ENCODE measurements at regions not wholly inside any gene's neighbourhood (a gene's known extent, or its start where the extent isn't known, plus 50 kb on each side); places are given as distances from the start of the nearest gene placed in this dataset.

- ATAC-seq (ENCODE audit: low read depth in 2 of 2) (no peak), DNase-seq (no peak)
- Mint-ChIP-seq H3K27ac (no peak overlapping the region), H3K27me3 (no peaks in the 10 kb centered on the region), H3K9me3 (no peaks in the 10 kb centered on the region), H3K36me3 (no peaks in the 10 kb centered on the region), H3K4me1 (no peaks in the 10 kb centered on the region), H3K4me3 (no peak overlapping the region)
These were observed 756.4 kb upstream of the IGFBP7 start for GRCh38 chr4:57866468-57867171.

GRCh38 chr4:57865264-57865663, 755.1 kb upstream of the IGFBP7 start:
- Mint-ChIP-seq H3K4me1 (no peaks in the 10 kb centered on the region), H3K27me3 (no peaks in the 10 kb centered on the region), H3K4me3 (no peak overlapping the region), H3K36me3 (no peaks in the 10 kb centered on the region), H3K9me3 (no peaks in the 10 kb centered on the region), H3K27ac (no peak overlapping the region)
- ATAC-seq (ENCODE audit: low read depth in 2 of 2) (no peak), DNase-seq (no peak)

DNA sequence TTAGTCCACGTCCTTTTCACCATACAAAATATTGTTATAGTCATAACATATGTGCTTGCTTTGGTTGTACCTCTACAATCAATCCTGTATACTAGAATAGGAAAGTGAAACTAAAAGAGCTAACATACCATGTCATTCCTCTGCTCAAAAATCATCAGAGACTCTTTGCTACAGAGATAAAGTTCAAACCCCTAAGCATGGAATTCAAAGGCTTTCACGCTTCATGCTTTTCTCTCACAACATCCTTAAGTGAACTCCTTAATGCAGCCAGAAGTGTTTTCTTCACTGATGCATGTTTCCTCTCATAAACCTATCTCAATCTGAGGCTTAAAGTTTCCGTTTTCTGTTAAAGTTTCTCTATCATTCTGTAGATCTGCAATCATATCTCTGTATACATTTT, 744.6 kb upstream of the IGFBP7 start:
- no peaks in the 10 kb centered on the region for H3K27me3 Mint-ChIP-seq
- ATAC-seq (ENCODE audit: low read depth in 2 of 2) (no peak), DNase-seq (no peak)
- no peaks in the 10 kb centered on the region for H3K36me3 Mint-ChIP-seq
- peaks cover 0 to 9% (median 5%) of the 10 kb centered on the region in 3 donors for H3K4me1 Mint-ChIP-seq
- peaks cover 0 to 8% (median 0%) of the 10 kb centered on the region in 7 donors for H3K9me3 Mint-ChIP-seq
- no peak overlapping the region for H3K4me3 Mint-ChIP-seq
- no peak overlapping the region for H3K27ac Mint-ChIP-seq

GRCh38 chr4:57850141-57850540, 740.0 kb upstream of the IGFBP7 start:
- Mint-ChIP-seq H3K9me3 (peaks cover 0 to 11% (median 1%) of the 10 kb centered on the region in 7 donors), H3K4me3 (no peak overlapping the region), H3K36me3 (no peaks in the 10 kb centered on the region), H3K4me1 (peaks cover 0 to 9% (median 5%) of the 10 kb centered on the region in 3 donors), H3K27ac (no peak overlapping the region), H3K27me3 (no peaks in the 10 kb centered on the region)
- ATAC-seq (ENCODE audit: low read depth in 2 of 2) (no peak), DNase-seq (no peak)

- H3K9me3 Mint-ChIP-seq, result peaks cover 0 to 7% (median 0%) of the 10 kb centered on the region in 7 donors
- H3K4me1 Mint-ChIP-seq, result no peaks in the 10 kb centered on the region
- no peak for ATAC-seq (ENCODE audit: low read depth in 2 of 2)
These were observed 721.9 kb upstream of the IGFBP7 start for GRCh38 chr4:57832083-57832482.

DNA sequence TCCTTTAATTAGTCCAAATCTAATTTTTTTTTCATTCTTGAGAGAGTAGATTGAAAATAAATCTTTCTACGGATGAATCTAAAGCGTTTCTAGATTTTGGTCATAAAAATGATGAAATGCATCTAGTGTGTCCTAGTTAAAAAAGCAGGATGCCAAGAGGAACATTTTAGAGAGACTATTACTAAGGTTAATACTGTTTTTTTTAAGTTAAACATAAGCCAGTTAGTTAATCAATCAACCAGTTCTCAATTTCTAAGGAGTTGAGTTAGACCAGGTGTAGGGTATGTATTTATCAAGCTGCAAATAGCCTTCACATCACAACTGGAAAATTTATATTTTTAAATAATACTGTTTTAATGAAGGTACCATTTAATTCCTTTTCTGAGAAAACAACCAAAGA, 679.5 kb upstream of the IGFBP7 start:
- DNase-seq (no peak), ATAC-seq (ENCODE audit: low read depth in 2 of 2) (no peak)
- H3K27me3 Mint-ChIP-seq, result no peaks in the 10 kb centered on the region
- no peaks in the 10 kb centered on the region for H3K36me3 Mint-ChIP-seq
- H3K27ac Mint-ChIP-seq, result no peak overlapping the region
- H3K9me3 Mint-ChIP-seq, result peaks cover 0 to 2% (median 0%) of the 10 kb centered on the region in 7 donors
- H3K4me3 Mint-ChIP-seq, result no peak overlapping the region
- no peaks in the 10 kb centered on the region for H3K4me1 Mint-ChIP-seq

More at GRCh38 chr4:57832083-57832482, 721.9 kb upstream of the IGFBP7 start:
- no peaks in the 10 kb centered on the region for H3K27me3 Mint-ChIP-seq
- no peak overlapping the region for H3K4me3 Mint-ChIP-seq
- H3K36me3 Mint-ChIP-seq, result no peaks in the 10 kb centered on the region
- H3K27ac Mint-ChIP-seq, result no peak overlapping the region
- DNase-seq, result no peak

- ATAC-seq (ENCODE audit: low read depth in 2 of 2), result no peak
- Mint-ChIP-seq H3K27me3 (no peaks in the 10 kb centered on the region), H3K9me3 (peaks cover 2 to 13% (median 5%) of the 10 kb centered on the region in 7 donors), H3K27ac (no peak overlapping the region), H3K36me3 (no peaks in the 10 kb centered on the region), H3K4me3 (no peak overlapping the region), H3K4me1 (no peaks in the 10 kb centered on the region)
- DNase-seq, result no peak
These were observed 667.7 kb upstream of the IGFBP7 start for GRCh38 chr4:57777876-57778275.

GRCh38 chr4:57774681-57775080, 664.5 kb upstream of the IGFBP7 start:
- Mint-ChIP-seq H3K27ac (no peak overlapping the region), H3K4me1 (no peaks in the 10 kb centered on the region), H3K36me3 (no peaks in the 10 kb centered on the region), H3K9me3 (peaks cover 2 to 14% (median 5%) of the 10 kb centered on the region in 7 donors), H3K27me3 (no peaks in the 10 kb centered on the region), H3K4me3 (no peak overlapping the region)
- ATAC-seq (ENCODE audit: low read depth in 2 of 2) (no peak), DNase-seq (no peak)

DNA sequence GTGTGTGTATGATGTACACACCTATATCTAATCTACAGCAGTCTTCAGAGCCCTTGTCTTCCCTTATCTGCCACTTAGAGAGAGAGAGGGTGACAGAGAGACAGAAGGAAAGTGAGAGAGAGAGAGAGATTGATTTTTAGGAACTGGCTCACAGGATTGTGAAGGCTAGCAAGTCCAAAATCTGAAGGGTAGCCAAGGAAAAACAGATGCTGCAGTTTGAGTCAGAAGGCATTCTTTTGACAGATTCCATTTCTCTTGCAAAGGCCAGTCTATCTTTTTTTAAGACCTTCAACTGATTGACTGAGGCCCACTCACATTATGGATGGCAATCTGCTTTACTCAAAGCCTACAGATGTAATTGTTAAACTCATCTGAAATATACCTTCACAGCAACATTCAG, 664.0 kb upstream of the IGFBP7 start:
- Mint-ChIP-seq H3K27me3 (no peaks in the 10 kb centered on the region), H3K4me1 (no peaks in the 10 kb centered on the region), H3K4me3 (no peak overlapping the region), H3K27ac (peak overlapping the region in 1 of 6 donors; percentile 46), H3K9me3 (peaks cover 2 to 17% (median 5%) of the 10 kb centered on the region in 7 donors), H3K36me3 (no peaks in the 10 kb centered on the region)
- no peak for DNase-seq
- ATAC-seq (ENCODE audit: low read depth in 2 of 2), result no peak

DNA sequence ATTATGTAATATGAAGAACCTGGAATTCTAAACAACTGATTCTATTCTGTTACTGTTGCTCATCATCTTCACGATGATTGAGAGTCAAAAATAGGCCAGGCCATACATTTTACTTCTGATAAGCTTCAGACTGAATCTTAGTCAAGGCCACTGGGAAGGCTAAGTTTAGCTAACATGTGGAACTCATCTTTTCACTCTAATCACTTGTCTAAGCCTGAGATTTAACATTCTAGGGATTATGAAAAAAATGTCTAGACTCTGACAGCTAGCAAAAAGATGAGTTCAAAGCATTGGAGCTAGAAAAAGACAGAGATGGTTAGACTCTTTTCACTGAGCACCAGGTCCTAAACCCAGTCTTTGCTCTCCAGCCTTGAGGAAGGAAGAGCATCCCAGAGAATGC, 656.2 kb upstream of the IGFBP7 start:
- no peak for ATAC-seq (ENCODE audit: low read depth in 2 of 2)
- no peaks in the 10 kb centered on the region for H3K4me1 Mint-ChIP-seq
- no peak overlapping the region for H3K27ac Mint-ChIP-seq
- no peak overlapping the region for H3K4me3 Mint-ChIP-seq
- no peaks in the 10 kb centered on the region for H3K27me3 Mint-ChIP-seq
- DNase-seq, result no peak
- no peaks in the 10 kb centered on the region for H3K36me3 Mint-ChIP-seq
- H3K9me3 Mint-ChIP-seq, result peaks cover 1 to 17% (median 12%) of the 10 kb centered on the region in 7 donors

GRCh38 chr4:57764856-57765255, 654.7 kb upstream of the IGFBP7 start:
- Mint-ChIP-seq H3K4me1 (no peaks in the 10 kb centered on the region), H3K27me3 (no peaks in the 10 kb centered on the region), H3K36me3 (no peaks in the 10 kb centered on the region), H3K4me3 (no peak overlapping the region), H3K27ac (peak overlapping the region in 1 of 6 donors; percentile 16), H3K9me3 (peaks cover 3 to 17% (median 10%) of the 10 kb centered on the region in 7 donors)
- ATAC-seq (ENCODE audit: low read depth in 2 of 2), result no peak
- DNase-seq, result no peak

- DNase-seq (no peak), ATAC-seq (ENCODE audit: low read depth in 2 of 2) (no peak)
- Mint-ChIP-seq H3K9me3 (peaks cover 1 to 14% (median 7%) of the 10 kb centered on the region in 7 donors), H3K4me3 (no peak overlapping the region), H3K27ac (no peak overlapping the region), H3K36me3 (no peaks in the 10 kb centered on the region), H3K4me1 (no peaks in the 10 kb centered on the region), H3K27me3 (no peaks in the 10 kb centered on the region)
These were observed 652.9 kb upstream of the IGFBP7 start for GRCh38 chr4:57763070-57763469.

DNA sequence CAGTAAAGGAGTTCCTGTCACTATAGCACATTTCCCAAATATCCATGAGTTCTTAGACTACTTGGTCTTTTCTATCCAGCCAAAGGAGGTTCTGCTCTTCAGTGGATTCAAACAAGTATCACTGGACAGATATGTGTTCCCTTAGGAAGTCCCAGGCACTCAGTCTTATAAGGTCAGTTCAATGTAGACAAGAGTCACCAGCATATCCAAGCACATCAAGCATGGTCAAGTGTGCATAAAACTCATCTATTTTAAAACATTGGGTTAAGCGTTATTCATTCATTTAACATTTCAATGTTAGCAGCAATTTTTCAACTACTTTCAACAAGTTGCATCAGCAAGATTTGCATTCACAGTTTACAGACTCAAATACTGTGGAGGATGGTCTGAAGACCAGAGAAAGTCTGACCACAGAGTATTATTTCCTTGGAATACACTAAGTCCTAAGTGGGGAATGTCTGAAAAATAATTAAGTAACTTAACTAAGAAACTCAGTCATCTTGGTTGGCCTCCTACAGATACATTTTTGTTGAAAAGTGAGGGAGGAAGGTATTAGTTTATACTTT, 630.5 kb upstream of the IGFBP7 start:
- peaks cover 0 to 11% (median 8%) of the 10 kb centered on the region in 7 donors for H3K9me3 Mint-ChIP-seq
- H3K4me1 Mint-ChIP-seq, result no peaks in the 10 kb centered on the region
- H3K27ac Mint-ChIP-seq, result no peak overlapping the region
- DNase-seq (no peak), ATAC-seq (ENCODE audit: low read depth in 2 of 2) (no peak)
- H3K36me3 Mint-ChIP-seq, result no peaks in the 10 kb centered on the region
- no peaks in the 10 kb centered on the region for H3K27me3 Mint-ChIP-seq
- no peak overlapping the region for H3K4me3 Mint-ChIP-seq

GRCh38 chr4:57736781-57737180, 626.6 kb upstream of the IGFBP7 start:
- Mint-ChIP-seq H3K4me1 (no peaks in the 10 kb centered on the region), H3K36me3 (no peaks in the 10 kb centered on the region), H3K9me3 (peaks cover 0 to 6% (median 3%) of the 10 kb centered on the region in 7 donors), H3K4me3 (no peak overlapping the region), H3K27ac (no peak overlapping the region), H3K27me3 (no peaks in the 10 kb centered on the region)
- ATAC-seq (ENCODE audit: low read depth in 2 of 2) (no peak), DNase-seq (no peak)

Measured in naive B cell (primary cell).